K562 (cell line): ENCODE measurements at regions not wholly inside any gene's neighbourhood (a gene's known extent, or its start where the extent isn't known, plus 50 kb on each side); places are given as distances from the start of the nearest gene placed in this dataset.

Experiments used
- ATAC-seq: fragments of 200-7000 bp; cut with Tn5 transposase; 3 replicates; pipeline ENCODE4 v1.9.1; 2020; ENCODE audit warnings: moderate library complexity
- BruUV-seq: library from RNA; stranded (reverse); fragments of 400-500 nt; replicated peaks from 2 replicates; lab custom pipeline; 2021; lab: Mats Ljungman, UMichigan
- CTCF ChIA-PET: fragments of 300-600 bp; formaldehyde crosslinking; extraction: SDS; loops from one replicate; lab custom pipeline; 2021; ENCODE audit warnings: low intra/inter-chr PET ratio; lab: Yijun Ruan, JAX
- POLR2A ChIA-PET: fragments of 300-600, 350-650 bp; sonication (Branson Sonifier 250); formaldehyde crosslinking; extraction: SDS; loops from one replicate; lab custom pipeline; 2021; ENCODE audit warnings: antibody characterized with exemption, inconsistent platforms; lab: Yijun Ruan, JAX
- DNase-seq, 4 experiments: peaks; one replicate each; pipeline versions ENCODE4 v3.0.0 to v3.0.0-alpha.2; 2011 to 2018; ENCODE audit warnings: low spot score in 3 of 4, mixed read lengths in 3 of 4; ENCODE audit errors: extremely low read depth in 1 of 4
- FAIRE-seq: peaks from 2 replicates; lab custom pipeline; 2011; peaks lifted over from hg19 to GRCh38; lab: Jason Lieb, UNC
- H2AFZ ChIP-seq: 2 replicates; pipeline ENCODE4 v1.6.0; 2011; ENCODE audit warnings: low read depth, low read length, control low read depth, inconsistent platforms
- H3K27ac ChIP-seq: fragments of 200-600 bp; 3 replicates; pipeline ENCODE4 v1.8.0; 2011; ENCODE audit warnings: low read depth, mild to moderate bottlenecking, control low read depth, inconsistent platforms, low read length, moderate library complexity, mixed read lengths; ENCODE audit errors: extremely low read depth
- H3K27me3 ChIP-seq, 2 experiments: fragments of 300-600 bp in 1 of 2; 2 replicates in 1 of 2; 3 replicates in 1 of 2; pipeline versions ENCODE4 v1.6.0 to v1.8.0; 2011; ENCODE audit warnings: inconsistent platforms in 2 of 2, low read length in 2 of 2, mild to moderate bottlenecking in 1 of 2, mixed read lengths in 1 of 2, moderate library complexity in 1 of 2; ENCODE audit not compliant: control insufficient read depth in 2 of 2, insufficient read depth in 2 of 2
- H3K36me3 ChIP-seq: fragments of 300-600 bp; 3 replicates; pipeline ENCODE4 v1.8.0; 2011; ENCODE audit warnings: mild to moderate bottlenecking, low read length, inconsistent platforms; ENCODE audit not compliant: control insufficient read depth, insufficient read depth
- H3K4me1 ChIP-seq, 2 experiments: fragments of 200-600 bp in 1 of 2; replicated peaks in 1 of 2; 2 replicates in 1 of 2; 3 replicates in 1 of 2; pipeline versions ENCODE4 v1.5.1 to v1.8.0; 2011; ENCODE audit warnings: inconsistent platforms in 2 of 2, low read length in 2 of 2, mild to moderate bottlenecking in 1 of 2, mixed read lengths in 1 of 2, moderate library complexity in 1 of 2; ENCODE audit not compliant: control insufficient read depth in 2 of 2, insufficient read depth in 2 of 2
- H3K4me2 ChIP-seq: 2 replicates; pipeline ENCODE4 v1.6.1; 2011; ENCODE audit warnings: low read length, control low read depth, inconsistent platforms, mixed read lengths; ENCODE audit not compliant: insufficient read depth
- H3K4me3 ChIP-seq: fragments of 200-600 bp; sonication (generic), shearing (Covaris generic); 2 replicates; pipeline ENCODE4 v1.5.1; 2016; ENCODE audit warnings: control low read depth, inconsistent platforms
- H3K79me2 ChIP-seq: fragments of 200-600 bp; 3 replicates; pipeline ENCODE4 v1.8.0; 2011; ENCODE audit warnings: low read length, inconsistent platforms; ENCODE audit not compliant: control insufficient read depth, insufficient read depth
- H3K9ac ChIP-seq, 2 experiments: 2 replicates each; pipeline versions ENCODE4 v1.6.0 to v1.6.1; 2011; ENCODE audit warnings: low read depth in 2 of 2, low read length in 2 of 2, control low read depth in 1 of 2, inconsistent platforms in 1 of 2, mild to moderate bottlenecking in 1 of 2, mixed read lengths in 1 of 2; ENCODE audit not compliant: insufficient read depth in 1 of 2
- H3K9me1 ChIP-seq: one replicate; pipeline ENCODE4 v1.6.0; 2011; ENCODE audit warnings: inconsistent platforms, mild to moderate bottlenecking, low read length, moderate library complexity; ENCODE audit not compliant: control insufficient read depth, insufficient read depth
- H3K9me3 ChIP-seq: replicated peaks from 2 replicates; pipeline ENCODE4 v1.5.1; 2011; ENCODE audit warnings: low read depth, low read length, inconsistent platforms; ENCODE audit not compliant: control insufficient read depth, insufficient read depth
- H4K20me1 ChIP-seq: replicated peaks from 2 replicates; pipeline ENCODE4 v1.6.1; 2011; ENCODE audit warnings: low read length, inconsistent platforms, mixed read lengths; ENCODE audit not compliant: control insufficient read depth, insufficient read depth
- ATF1 ChIP-seq, 2 experiments: fragments of 450-650 bp in 1 of 2; IDR thresholded peaks; 2 replicates each; pipeline ENCODE4 v1.6.1; 2016; ENCODE audit warnings: missing compliant biosample characterization in 1 of 2, missing genetic modification characterization in 1 of 2
- CUX1 ChIP-seq: fragments of 200-800 bp; sonication (Bioruptor generic); IDR thresholded peaks from 2 replicates; pipeline ENCODE4 v1.6.1; 2016; ENCODE audit warnings: missing genetic modification characterization, missing compliant biosample characterization
- EP400 ChIP-seq: fragments of 450-650 bp; IDR thresholded peaks from 2 replicates; pipeline ENCODE4 v1.6.1; 2017; ENCODE audit warnings: antibody characterized with exemption, mild to moderate bottlenecking, moderate library complexity
- HCFC1 ChIP-seq: IDR thresholded peaks from 2 replicates; pipeline ENCODE4 v1.6.1; 2012; ENCODE audit warnings: low read depth, low read length, improper control_type of control experiment
- MED1 ChIP-seq: sonication (generic); formaldehyde crosslinking; IDR thresholded peaks from 2 replicates; pipeline ENCODE4 v1.8.1; 2023; ENCODE audit warnings: missing genetic modification reagents, borderline replicate concordance
- MTA1 ChIP-seq: fragments of 450-650 bp; IDR thresholded peaks from 2 replicates; pipeline ENCODE4 v1.6.1; 2017; ENCODE audit warnings: borderline replicate concordance
- RB1 ChIP-seq: fragments of 450-650 bp; IDR thresholded peaks from 2 replicates; pipeline ENCODE4 v1.6.1; 2017; ENCODE audit warnings: low read depth, mild to moderate bottlenecking
- RBM25 ChIP-seq: fragments of 200-400 bp; formaldehyde crosslinking; IDR thresholded peaks from 2 replicates; pipeline ENCODE4 v1.6.1; 2018; ENCODE audit warnings: low read length, low read depth, moderate library complexity; ENCODE audit not compliant: severe bottlenecking
- TCF3 ChIP-seq: sonication (generic); formaldehyde crosslinking; IDR thresholded peaks from 2 replicates; pipeline ENCODE4 v1.4.0; 2020; ENCODE audit warnings: mild to moderate bottlenecking, missing genetic modification reagents
- ZNF184 ChIP-seq: sonication (generic); formaldehyde crosslinking; IDR thresholded peaks from 2 replicates; pipeline ENCODE4 v1.5.0; 2020; ENCODE audit warnings: missing genetic modification reagents
- WGBS: fragments of 100-300 bp; shearing (Covaris generic); methylation state at CpG from one replicate; pipeline ENCODE4 v1.1.6; 2016; ENCODE audit warnings: low coverage, mixed read lengths; ENCODE audit not compliant: insufficient coverage; ENCODE audit errors: missing lambda C conversion rate; 5-methylcytosine and 5-hydroxymethylcytosine counted together
- in situ Hi-C: fragments of 300-500 bp; cut with MboI; formaldehyde crosslinking; loops from 4 replicates; pipeline ENCODE4 v1.15.0; 2018; ENCODE audit warnings: inconsistent platforms, mixed read lengths
- intact Hi-C: fragments of 100-400 bp; cut with micrococcal nuclease; formaldehyde crosslinking; loops from 2 replicates; pipeline ENCODE4 v1.14.2; 2022

DNA sequence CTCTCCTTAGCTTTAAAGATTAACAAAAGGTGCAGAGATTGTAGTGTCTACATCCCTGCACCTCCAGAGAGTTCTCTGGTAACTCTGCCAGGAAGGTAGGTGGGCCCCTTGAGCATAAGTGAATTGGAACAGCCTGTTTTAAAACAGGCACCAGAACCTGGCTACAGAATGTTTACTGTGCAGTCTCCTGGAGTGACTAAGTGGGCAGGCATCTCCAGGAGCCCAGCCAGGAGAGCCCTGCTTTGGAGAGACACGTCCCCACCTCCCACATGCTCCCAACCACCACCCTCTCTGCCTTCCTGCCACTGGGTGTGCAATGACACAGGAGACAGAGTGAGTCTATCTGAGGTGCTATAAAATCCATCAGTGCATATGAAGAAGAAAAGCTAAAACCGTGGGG, 110.3 kb upstream of the EYA4 start:
- FAIRE-seq: no peak
- WGBS: 0% methylated on average over 2 of the region's 2 CpGs
- H3K4me3 ChIP-seq: no peak overlapping the region
- H2AFZ ChIP-seq: no peak overlapping the region
- ATAC-seq: no peak
- H3K27me3 ChIP-seq: no peaks in the 10 kb centered on the region
- no peaks in the 10 kb centered on the region for H3K4me1 ChIP-seq
- TF ChIP-seq ATF1 (CRISPR knock-in tag; IDR thresholded peaks at IDR 0.05) (no peak), ATF1 (tag; IDR thresholded peaks at IDR 0.05) (no peak), RBM25 (no peak), TCF3 (CRISPR knock-in tag) (no peak)
- TF ChIP-seq, all 486 proteins: peak for 0
- Histone ChIP-seq H3K27ac (no peak overlapping the region), H3K9ac (no peak overlapping the region), H3K36me3 (no peaks in the 10 kb centered on the region), H3K4me2 (no peak overlapping the region), H3K9me1 (no peaks in the 10 kb centered on the region), H4K20me1 (no peaks in the 10 kb centered on the region), H3K79me2 (no peaks in the 10 kb centered on the region), H3K9me3 (no peaks in the 10 kb centered on the region)
- ChIA-PET POLR2A (no interaction called here), CTCF (no interaction called here)
- no peak for DNase-seq
- in situ Hi-C loops (no loop called here), intact Hi-C loops (no loop called here)
- BruUV-seq: no TSS peak

- H3K9me1 ChIP-seq: no peaks in the 10 kb centered on the region
- ChIA-PET POLR2A (interaction anchor here (0.8 kb wide), 1 partner anchor 738 kb away, joined by 3 read pairs; no protein-coding TSS in a partner anchor), CTCF (no interaction called here)
- H3K4me3 ChIP-seq: no peak overlapping the region
- H3K27me3 ChIP-seq: no peaks in the 10 kb centered on the region
- no peak overlapping the region for H3K27ac ChIP-seq
- no peak for DNase-seq
- no peaks in the 10 kb centered on the region for H3K9me3 ChIP-seq
- no peak for ATAC-seq
- no peaks in the 10 kb centered on the region for H3K4me1 ChIP-seq
- no peaks in the 10 kb centered on the region for H4K20me1 ChIP-seq
- no peak overlapping the region for H3K4me2 ChIP-seq
- WGBS: 1% methylated on average over 10 of the region's 10 CpGs
- intact Hi-C loops (no loop called here), in situ Hi-C loops (no loop called here)
- H3K79me2 ChIP-seq: no peaks in the 10 kb centered on the region
- BruUV-seq: no TSS peak
- no peak for FAIRE-seq
- no peaks in the 10 kb centered on the region for H3K36me3 ChIP-seq
- H3K9ac ChIP-seq: no peak overlapping the region
- H2AFZ ChIP-seq: no peak overlapping the region
- TF ChIP-seq MED1 (CRISPR knock-in tag) (no peak), ZNF184 (CRISPR knock-in tag) (no peak), RB1 (no peak), EP400 (no peak), CUX1 (CRISPR knock-in tag) (no peak), HCFC1 (no peak), MTA1 (no peak)
Measured at GRCh38 chr6:133131621-133132465, 109.3 kb upstream of the EYA4 start.
